A673 (cell line): ENCODE measurements at regions not wholly inside any gene's neighbourhood (a gene's known extent, or its start where the extent isn't known, plus 50 kb on each side); places are given as distances from the start of the nearest gene placed in this dataset.

Source experiments
- BruUV-seq: library from RNA; stranded (reverse); fragments of 400-500 nt; replicated peaks from 2 replicates; lab custom pipeline; 2021; lab: Mats Ljungman, UMichigan
- CTCF ChIA-PET: fragments of 300-600 bp; sonication (Branson Sonifier 250); formaldehyde crosslinking; loops from one replicate; lab custom pipeline; 2022; ENCODE audit warnings: antibody characterized with exemption; lab: Charles Lee
- POLR2A ChIA-PET: fragments of 300-600 bp; sonication (Branson Sonifier 250); formaldehyde crosslinking; loops from one replicate; lab custom pipeline; 2022; ENCODE audit warnings: antibody characterized with exemption; ENCODE audit not compliant: low non-redundant PET; lab: Charles Lee
- DNase-seq: peaks from one replicate; pipeline ENCODE4 v3.0.0-alpha.2; 2015; ENCODE audit warnings: low spot score
- H3K27ac ChIP-seq: fragments of 200-600 bp; sonication (generic); 2 replicates; pipeline ENCODE4 v1.5.1; 2016; ENCODE audit warnings: mixed run types, low read depth, mild to moderate bottlenecking, mixed read lengths, antibody characterized with exemption, low read length; ENCODE audit not compliant: poor library complexity, severe bottlenecking
- H3K27me3 ChIP-seq: fragments of 200-600 bp; sonication (generic); replicated peaks from 2 replicates; pipeline ENCODE4 v1.6.1; 2017; ENCODE audit warnings: mixed run types, low read depth, mild to moderate bottlenecking, mixed read lengths, antibody characterized with exemption, low read length; ENCODE audit not compliant: insufficient read depth, poor library complexity
- H3K36me3 ChIP-seq: fragments of 200-600 bp; sonication (generic); 2 replicates; pipeline ENCODE4 v1.6.1; 2016; ENCODE audit warnings: mixed run types, mild to moderate bottlenecking, mixed read lengths, antibody characterized with exemption, low read length; ENCODE audit not compliant: insufficient read depth, poor library complexity, severe bottlenecking
- H3K4me1 ChIP-seq: fragments of 200-600 bp; sonication (generic); 2 replicates; pipeline ENCODE4 v1.6.1; 2017; ENCODE audit warnings: mixed run types, mild to moderate bottlenecking, mixed read lengths, antibody characterized with exemption, low read length; ENCODE audit not compliant: insufficient read depth, poor library complexity, severe bottlenecking
- H3K4me3 ChIP-seq: fragments of 200-600 bp; sonication (generic); 2 replicates; pipeline ENCODE4 v1.5.1; 2016; ENCODE audit warnings: low read depth, mixed run types, mild to moderate bottlenecking, mixed read lengths, low read length; ENCODE audit not compliant: poor library complexity, severe bottlenecking
- H3K9me3 ChIP-seq: fragments of 200-600 bp; sonication (generic); 2 replicates; pipeline ENCODE4 v1.6.1; 2016; ENCODE audit warnings: mixed run types, low read depth, mild to moderate bottlenecking, mixed read lengths, antibody characterized with exemption, low read length; ENCODE audit not compliant: poor library complexity, severe bottlenecking
- CTCF ChIP-seq: fragments of 300-800, 200-600 bp; sonication (generic); conservative IDR thresholded peaks from 2 replicates; pipeline ENCODE4 v1.5.1; 2017; ENCODE audit warnings: low read depth, mild to moderate bottlenecking, antibody characterized with exemption, low read length, moderate library complexity, mixed read lengths
- EZH2 ChIP-seq: fragments of 200-600 bp; sonication (generic); IDR thresholded peaks from 2 replicates; pipeline ENCODE4 v1.6.1; 2017; ENCODE audit warnings: borderline replicate concordance, low read depth, mild to moderate bottlenecking, mixed read lengths, antibody characterized with exemption, low read length; ENCODE audit not compliant: poor library complexity, severe bottlenecking
- intact Hi-C: fragments of 100-400 bp; cut with micrococcal nuclease; formaldehyde crosslinking; loops from one replicate; pipeline ENCODE4 v1.10.0; 2022; ENCODE audit not compliant: unreplicated experiment

GRCh38 chr9:107742531-107743309 lies 253.2 kb upstream of the KLF4 start:
- BruUV-seq, result no TSS peak
- DNase-seq, result no peak
- intact Hi-C loops, result no loop called here
- no peaks in the 10 kb centered on the region for H3K27me3 ChIP-seq
- POLR2A ChIA-PET, result no interaction called here
- H3K4me1 ChIP-seq, result no peaks in the 10 kb centered on the region
- no peaks in the 10 kb centered on the region for H3K9me3 ChIP-seq
- CTCF ChIA-PET, result no interaction called here
- no peak for TF ChIP-seq EZH2
- no peak for TF ChIP-seq CTCF
- no peaks in the 10 kb centered on the region for H3K36me3 ChIP-seq
- no peak overlapping the region for H3K4me3 ChIP-seq
- no peak overlapping the region for H3K27ac ChIP-seq

- no peaks in the 10 kb centered on the region for H3K9me3 ChIP-seq
- no peak overlapping the region for H3K4me3 ChIP-seq
- DNase-seq, result no peak
- TF ChIP-seq EZH2 (no peak), CTCF (no peak)
- no peaks in the 10 kb centered on the region for H3K36me3 ChIP-seq
- no TSS peak for BruUV-seq
- no peak overlapping the region for H3K27ac ChIP-seq
- no peaks in the 10 kb centered on the region for H3K4me1 ChIP-seq
- intact Hi-C loops, result no loop called here
- CTCF ChIA-PET, result interaction anchor here (0.6 kb wide), 1 partner anchor 315 kb away, joined by 5 read pairs; no protein-coding TSS in a partner anchor
- POLR2A ChIA-PET, result no interaction called here
- H3K27me3 ChIP-seq, result no peaks in the 10 kb centered on the region
These were observed 250.8 kb upstream of the KLF4 start for GRCh38 chr9:107740088-107740980.

GRCh38 chr9:107739601-107740082 lies 250.1 kb upstream of the KLF4 start:
- Histone ChIP-seq H3K27me3 (no peaks in the 10 kb centered on the region), H3K27ac (no peak overlapping the region), H3K36me3 (no peaks in the 10 kb centered on the region), H3K4me1 (no peaks in the 10 kb centered on the region), H3K4me3 (no peak overlapping the region), H3K9me3 (no peaks in the 10 kb centered on the region)
- ChIA-PET CTCF (interaction anchor here (0.6 kb wide), 1 partner anchor 315 kb away, joined by 5 read pairs; no protein-coding TSS in a partner anchor), POLR2A (no interaction called here)
- DNase-seq, result no peak
- BruUV-seq, result no TSS peak
- intact Hi-C loops, result no loop called here
- TF ChIP-seq EZH2 (no peak), CTCF (no peak)
